MM.1S (cell line): ENCODE measurements at regions not wholly inside any gene's neighbourhood (a gene's known extent, or its start where the extent isn't known, plus 50 kb on each side); places are given as distances from the start of the nearest gene placed in this dataset.

Source experiments
- CTCF ChIP-seq: fragments of 300-600 bp; sonication (generic); IDR thresholded peaks from 2 replicates; pipeline ENCODE4 v1.5.1; 2016; ENCODE audit warnings: antibody characterized with exemption, low read length, mixed read lengths
- EZH2 ChIP-seq: fragments of 300-600 bp; sonication (generic); optimal IDR thresholded peaks from 2 replicates; pipeline ENCODE3; 2017; ENCODE audit warnings: low read depth, mild to moderate bottlenecking, antibody characterized with exemption, low read length, mixed read lengths
- EZH2phosphoT487 ChIP-seq: fragments of 300-600 bp; sonication (generic); IDR thresholded peaks from 2 replicates; pipeline ENCODE4 v1.6.1; 2018; ENCODE audit warnings: antibody characterized with exemption, low read length

- TF ChIP-seq CTCF (no peak), EZH2phosphoT487 (no peak), EZH2 (no peak)
Observed at GRCh38 chr13:74062933-74063332, 71.3 kb downstream of the KLF12 start.
